ENCODE measurements at regions not wholly inside any gene's neighbourhood (a gene's known extent, or its start where the extent isn't known, plus 50 kb on each side); places are given as distances from the start of the nearest gene placed in this dataset.
A peak's percentile ranks its signal among the peaks of the same experiment; 100 is the strongest.

- no peak for DNase-seq (ENCODE audit: low read depth)
Observed at GRCh38 chr14:79961197-79961596, 250.1 kb downstream of the DIO2 start.

GRCh38 chr14:79960288-79960687, 251.0 kb downstream of the DIO2 start:
- no peak for DNase-seq (ENCODE audit: low read depth)

- DNase-seq (ENCODE audit: low read depth): no peak
Observed at GRCh38 chr14:79951572-79951971, 259.7 kb downstream of the DIO2 start.

GRCh38 chr14:79949906-79950305, 261.4 kb downstream of the DIO2 start:
- peak; percentile 21 for DNase-seq (ENCODE audit: low read depth)

DNA sequence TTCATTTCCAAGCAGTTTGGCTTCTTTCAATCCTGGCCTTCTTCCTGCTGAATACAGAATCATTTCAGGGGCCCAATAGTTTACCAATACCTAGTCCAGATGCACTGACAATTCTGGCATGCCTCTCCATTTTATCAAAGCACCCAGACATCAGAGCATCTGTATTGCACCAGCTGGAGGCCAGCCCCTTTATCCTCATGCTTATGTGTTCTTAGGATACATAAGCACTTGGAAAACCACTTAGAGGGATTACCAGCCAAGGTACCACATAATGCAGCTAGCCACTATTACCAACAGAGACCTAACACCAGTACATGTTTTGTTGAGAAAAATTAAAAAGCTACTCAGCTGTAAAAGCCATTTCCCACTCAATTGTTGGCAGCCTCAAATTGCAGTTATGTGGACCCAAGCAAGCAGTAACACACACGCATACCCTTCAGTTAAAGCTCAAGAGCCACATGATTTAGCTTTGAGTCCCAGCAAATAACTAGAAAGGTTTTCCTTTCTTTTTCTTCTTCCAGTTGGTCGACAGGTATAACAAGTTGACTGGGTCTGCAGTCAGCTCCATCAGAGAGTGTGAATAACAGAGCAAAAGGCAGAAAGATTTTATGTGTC, 263.8 kb downstream of the DIO2 start:
- DNase-seq (ENCODE audit: low read depth): no peak

DNA sequence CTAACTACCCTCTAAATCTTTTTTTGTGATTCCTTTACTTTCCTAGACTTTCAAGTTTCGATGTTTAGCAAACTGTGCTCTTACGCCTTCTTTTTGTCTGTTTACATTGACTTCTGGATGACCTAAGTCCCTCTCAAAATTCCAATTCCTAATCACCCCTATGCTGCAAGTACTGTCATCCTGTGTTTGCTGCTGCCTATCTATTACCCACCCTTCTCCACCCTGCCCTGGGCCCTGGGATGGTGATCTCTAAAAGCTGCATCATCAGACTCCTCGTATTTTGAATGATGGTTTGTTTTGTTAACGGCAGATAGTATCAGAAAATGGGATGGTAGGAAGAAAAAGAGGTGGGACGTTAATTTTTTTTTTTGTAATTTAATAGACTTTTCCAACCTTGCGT, 272.1 kb downstream of the DIO2 start:
- DNase-seq (ENCODE audit: low read depth): no peak

GRCh38 chr14:79938185-79938584, 273.1 kb downstream of the DIO2 start:
- no peak for DNase-seq (ENCODE audit: low read depth)

GRCh38 chr14:79937433-79937832, 273.9 kb downstream of the DIO2 start:
- DNase-seq (ENCODE audit: low read depth): no peak

DNA sequence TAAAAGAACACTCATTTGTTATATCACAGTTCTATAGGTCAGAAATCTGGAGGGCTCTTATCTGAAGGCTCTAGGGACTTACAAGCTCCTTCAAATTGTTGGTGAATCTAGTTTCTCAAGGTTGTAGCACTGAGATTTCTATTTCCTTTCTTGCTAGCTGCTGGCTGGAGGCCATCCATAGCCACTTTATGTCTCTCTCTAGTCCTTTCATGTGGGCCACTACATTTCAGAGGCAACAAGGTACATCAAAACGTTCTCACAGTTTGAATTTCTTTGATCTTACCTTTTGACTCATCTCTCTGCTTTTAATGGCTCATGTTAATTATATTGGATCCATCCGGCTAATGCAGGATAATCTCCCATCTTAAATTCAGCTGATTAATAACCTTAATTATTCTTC, 286.8 kb downstream of the DIO2 start:
- no peak for DNase-seq (ENCODE audit: low read depth)

DNA sequence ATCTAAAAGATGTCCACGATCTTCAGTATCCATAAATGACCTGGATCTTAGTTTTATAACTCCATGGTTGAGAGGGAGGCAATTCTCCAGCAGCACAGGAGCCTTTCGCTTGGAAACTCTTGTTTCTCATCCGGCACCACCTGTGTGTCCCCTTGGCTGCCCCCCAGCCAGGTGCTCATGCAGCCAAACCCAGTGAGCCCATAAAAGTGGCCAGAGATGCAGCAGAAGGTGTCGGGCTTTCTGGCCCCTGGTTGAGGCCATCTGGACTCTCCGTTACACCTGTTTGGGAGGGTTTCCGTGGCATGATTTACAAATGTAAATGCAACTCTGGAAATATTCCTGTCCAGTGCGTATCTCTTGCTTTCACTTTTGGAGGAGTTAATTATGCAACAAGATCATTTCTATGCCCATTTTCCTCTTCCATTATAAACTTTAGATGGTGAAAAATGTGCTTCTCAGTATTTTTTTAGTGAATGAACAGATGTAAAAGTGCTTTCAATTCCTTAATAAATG, 291.1 kb downstream of the DIO2 start:
- DNase-seq (ENCODE audit: low read depth): no peak
